ENCODE measurements at regions not wholly inside any gene's neighbourhood (a gene's known extent, or its start where the extent isn't known, plus 50 kb on each side); places are given as distances from the start of the nearest gene placed in this dataset.
"Not testable (repeated sequence)": the region's sequence is repeated elsewhere in the genome, so short reads cannot be mapped to it uniquely, and the experiment has no call there.

GRCh38 chr21:35594905-35595304 lies 465.4 kb downstream of the SETD4 start:
- H3K4me3 ChIP-seq (ENCODE audit: low read length): no peak overlapping the region
- no peak overlapping the region for H3K27ac Mint-ChIP-seq
- no peaks in the 10 kb centered on the region for H3K9me3 ChIP-seq (ENCODE audit: low read length)
- no peak overlapping the region for H3K27ac ChIP-seq (ENCODE audit: low read depth, low read length)
- no peaks in the 10 kb centered on the region for H3K36me3 Mint-ChIP-seq
- H3K4me1 ChIP-seq (ENCODE audit: insufficient read depth, low read length): no peaks in the 10 kb centered on the region
- CTCF ChIA-PET: no interaction called here
- no peak for DNase-seq
- H3K27me3 Mint-ChIP-seq: peaks cover 16 to 38% of the 10 kb centered on the region in 2 donors
- no peaks in the 10 kb centered on the region for H3K4me1 Mint-ChIP-seq
- no peak overlapping the region for H3K4me3 Mint-ChIP-seq
- H3K27me3 ChIP-seq (ENCODE audit: insufficient read depth, low read length, poor library complexity, severe bottlenecking): no peaks in the 10 kb centered on the region
- H3K9me3 Mint-ChIP-seq: peaks cover 0 to 5% (median 0%) of the 10 kb centered on the region in 5 donors
- H3K36me3 ChIP-seq (ENCODE audit: insufficient read depth, low read length): no peaks in the 10 kb centered on the region
- POLR2A ChIA-PET: no interaction called here

DNA sequence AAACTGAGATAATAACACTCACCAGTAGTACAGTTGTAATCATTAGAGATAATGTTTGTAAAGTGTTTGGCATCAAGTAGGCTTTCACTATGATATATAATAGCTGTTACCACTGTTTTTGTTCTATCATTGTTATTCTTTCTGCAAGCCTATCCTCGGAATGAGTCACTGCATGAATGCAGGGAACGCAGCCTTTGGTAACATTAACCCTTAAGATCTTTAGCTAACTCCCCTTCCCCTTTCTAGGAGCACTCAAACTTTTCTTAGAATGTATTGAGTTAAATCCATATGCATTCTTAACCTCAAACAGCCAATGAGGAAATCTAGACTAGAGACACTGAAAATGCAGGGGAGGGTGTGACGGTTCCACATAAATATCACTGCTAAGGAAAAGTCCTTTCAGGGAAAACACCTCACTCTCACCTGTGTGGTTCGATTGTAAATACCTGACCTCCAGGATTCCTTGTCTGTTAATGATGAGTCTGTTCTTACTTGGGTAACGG lies 467.3 kb downstream of the SETD4 start:
- ChIA-PET POLR2A (no interaction called here), CTCF (no interaction called here)
- Mint-ChIP-seq H3K27me3 (peaks cover 14 to 41% of the 10 kb centered on the region in 2 donors), H3K36me3 (no peaks in the 10 kb centered on the region), H3K4me1 (no peaks in the 10 kb centered on the region), H3K4me3 (no peak overlapping the region), H3K27ac (no peak overlapping the region), H3K9me3 (peaks cover 0 to 7% (median 0%) of the 10 kb centered on the region in 5 donors)
- H3K9me3 ChIP-seq (ENCODE audit: low read length): no peaks in the 10 kb centered on the region
- no peaks in the 10 kb centered on the region for H3K36me3 ChIP-seq (ENCODE audit: insufficient read depth, low read length)
- no peak overlapping the region for H3K4me3 ChIP-seq (ENCODE audit: low read length)
- H3K4me1 ChIP-seq (ENCODE audit: insufficient read depth, low read length): no peaks in the 10 kb centered on the region
- DNase-seq: no peak
- H3K27me3 ChIP-seq (ENCODE audit: insufficient read depth, low read length, poor library complexity, severe bottlenecking): no peaks in the 10 kb centered on the region
- no peak overlapping the region for H3K27ac ChIP-seq (ENCODE audit: low read depth, low read length)

- H3K27ac ChIP-seq (ENCODE audit: low read depth, low read length); H3K4me1 ChIP-seq (ENCODE audit: insufficient read depth, low read length); DNase-seq; H3K36me3 Mint-ChIP-seq; H3K4me3 ChIP-seq (ENCODE audit: low read length); H3K36me3 ChIP-seq (ENCODE audit: insufficient read depth, low read length); H3K27ac Mint-ChIP-seq; POLR2A ChIA-PET; H3K9me3 Mint-ChIP-seq; CTCF ChIA-PET; H3K4me3 Mint-ChIP-seq; H3K27me3 ChIP-seq (ENCODE audit: insufficient read depth, low read length, poor library complexity, severe bottlenecking); H3K9me3 ChIP-seq (ENCODE audit: low read length); H3K4me1 Mint-ChIP-seq: not testable (repeated sequence)
- peaks cover 22 to 52% of the 10 kb centered on the region in 2 donors for H3K27me3 Mint-ChIP-seq
Measured at GRCh38 chr21:35590284-35590683, 470.0 kb downstream of the SETD4 start.

DNA sequence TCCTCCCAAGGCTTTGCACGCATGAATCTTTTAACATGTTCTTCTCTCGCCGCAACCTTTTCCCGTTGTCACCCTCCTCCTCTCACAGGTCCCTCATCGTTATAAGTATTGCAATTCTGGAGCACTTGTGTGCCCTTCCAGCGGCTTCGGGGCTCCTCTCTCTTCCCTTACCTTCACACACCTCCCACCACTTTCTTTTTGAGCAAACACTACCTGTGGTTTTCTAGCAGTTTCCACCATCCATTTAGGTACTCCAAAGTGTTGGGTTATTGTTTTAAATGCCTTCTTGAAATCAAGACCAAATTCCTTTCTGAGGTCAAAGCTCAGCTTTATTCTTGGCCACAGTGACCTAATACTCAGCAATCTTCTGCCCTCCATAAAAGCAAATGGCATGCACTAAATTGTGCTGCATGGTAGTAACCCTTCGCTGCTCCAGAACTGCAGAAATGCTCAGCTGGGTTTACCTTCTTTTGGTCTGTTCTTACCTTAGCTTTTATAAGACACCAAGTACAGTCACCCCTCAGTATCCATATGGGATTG lies 472.4 kb downstream of the SETD4 start:
- H3K4me1 Mint-ChIP-seq: no peaks in the 10 kb centered on the region
- no peaks in the 10 kb centered on the region for H3K36me3 Mint-ChIP-seq
- Histone ChIP-seq H3K4me1 (ENCODE audit: insufficient read depth, low read length) (no peaks in the 10 kb centered on the region), H3K27ac (ENCODE audit: low read depth, low read length) (no peak overlapping the region), H3K27me3 (ENCODE audit: insufficient read depth, low read length, poor library complexity, severe bottlenecking) (no peaks in the 10 kb centered on the region), H3K4me3 (ENCODE audit: low read length) (no peak overlapping the region), H3K36me3 (ENCODE audit: insufficient read depth, low read length) (no peaks in the 10 kb centered on the region), H3K9me3 (ENCODE audit: low read length) (no peaks in the 10 kb centered on the region)
- H3K27ac Mint-ChIP-seq: no peak overlapping the region
- no peak overlapping the region for H3K4me3 Mint-ChIP-seq
- peaks cover 21 to 56% of the 10 kb centered on the region in 2 donors for H3K27me3 Mint-ChIP-seq
- ChIA-PET CTCF (no interaction called here), POLR2A (no interaction called here)
- DNase-seq: no peak
- H3K9me3 Mint-ChIP-seq: peaks cover 0 to 7% (median 0%) of the 10 kb centered on the region in 5 donors

- no peaks in the 10 kb centered on the region for H3K9me3 ChIP-seq (ENCODE audit: low read length)
- H3K4me1 ChIP-seq (ENCODE audit: insufficient read depth, low read length): no peaks in the 10 kb centered on the region
- H3K36me3 Mint-ChIP-seq: no peaks in the 10 kb centered on the region
- H3K27ac Mint-ChIP-seq: no peak overlapping the region
- H3K27me3 ChIP-seq (ENCODE audit: insufficient read depth, low read length, poor library complexity, severe bottlenecking): no peaks in the 10 kb centered on the region
- no peaks in the 10 kb centered on the region for H3K36me3 ChIP-seq (ENCODE audit: insufficient read depth, low read length)
- peaks cover 21 to 53% of the 10 kb centered on the region in 2 donors for H3K27me3 Mint-ChIP-seq
- ChIA-PET POLR2A (no interaction called here), CTCF (no interaction called here)
- H3K27ac ChIP-seq (ENCODE audit: low read depth, low read length): no peak overlapping the region
- DNase-seq: no peak
- peaks cover 0 to 7% (median 0%) of the 10 kb centered on the region in 5 donors for H3K9me3 Mint-ChIP-seq
- H3K4me3 Mint-ChIP-seq: no peak overlapping the region
- H3K4me3 ChIP-seq (ENCODE audit: low read length): no peak overlapping the region
- no peaks in the 10 kb centered on the region for H3K4me1 Mint-ChIP-seq
Measured at GRCh38 chr21:35586305-35586704, 474.0 kb downstream of the SETD4 start.

DNA sequence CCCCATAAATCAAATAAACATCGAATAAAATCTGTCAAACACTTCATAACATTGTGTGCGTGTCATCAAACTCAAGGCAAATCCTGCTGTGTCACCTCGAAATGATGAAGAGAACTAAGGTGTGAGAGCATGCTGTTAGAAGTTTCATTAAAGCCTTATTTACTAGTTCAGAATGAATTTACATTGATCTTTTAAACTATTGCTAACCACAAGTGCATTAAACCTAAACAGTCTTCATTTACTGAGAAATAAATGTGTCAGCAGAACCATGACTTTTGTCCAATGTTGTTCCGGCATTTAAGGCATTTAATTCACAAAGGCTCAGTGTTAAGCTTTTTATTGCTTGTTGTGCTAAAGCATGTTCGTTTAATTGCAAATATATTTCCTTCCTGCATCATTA lies 474.4 kb downstream of the SETD4 start:
- no peak overlapping the region for H3K27ac Mint-ChIP-seq
- ChIA-PET CTCF (no interaction called here), POLR2A (no interaction called here)
- no peaks in the 10 kb centered on the region for H3K4me1 ChIP-seq (ENCODE audit: insufficient read depth, low read length)
- no peak for DNase-seq
- peaks cover 0 to 7% (median 0%) of the 10 kb centered on the region in 5 donors for H3K9me3 Mint-ChIP-seq
- peaks cover 21 to 54% of the 10 kb centered on the region in 2 donors for H3K27me3 Mint-ChIP-seq
- no peak overlapping the region for H3K4me3 Mint-ChIP-seq
- no peaks in the 10 kb centered on the region for H3K4me1 Mint-ChIP-seq
- H3K27me3 ChIP-seq (ENCODE audit: insufficient read depth, low read length, poor library complexity, severe bottlenecking): no peaks in the 10 kb centered on the region
- H3K36me3 ChIP-seq (ENCODE audit: insufficient read depth, low read length): no peaks in the 10 kb centered on the region
- H3K9me3 ChIP-seq (ENCODE audit: low read length): no peaks in the 10 kb centered on the region
- no peak overlapping the region for H3K4me3 ChIP-seq (ENCODE audit: low read length)
- H3K27ac ChIP-seq (ENCODE audit: low read depth, low read length): no peak overlapping the region
- no peaks in the 10 kb centered on the region for H3K36me3 Mint-ChIP-seq

DNA sequence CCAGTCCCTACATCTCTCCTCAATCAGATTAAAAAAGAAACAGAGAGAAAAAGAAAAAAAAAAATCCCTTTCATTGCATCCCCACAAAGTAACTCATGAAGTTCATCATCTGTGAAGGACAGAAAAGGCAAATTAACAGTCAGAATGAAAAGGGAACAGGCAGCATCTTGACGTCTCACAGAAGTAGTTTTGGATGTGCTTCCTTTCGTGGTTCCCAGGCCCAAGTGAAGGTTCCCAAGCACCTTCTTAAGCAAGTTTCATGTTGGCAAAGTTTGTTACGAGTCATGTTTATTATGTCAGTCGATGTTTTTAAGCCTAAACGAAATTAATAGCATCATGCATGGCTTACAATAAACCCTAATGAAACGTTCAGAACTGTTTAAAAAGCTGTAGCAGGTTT lies 475.2 kb downstream of the SETD4 start:
- Mint-ChIP-seq H3K9me3 (peaks cover 0 to 4% (median 0%) of the 10 kb centered on the region in 5 donors), H3K27me3 (peaks cover 21 to 57% of the 10 kb centered on the region in 2 donors), H3K4me3 (no peak overlapping the region), H3K27ac (no peak overlapping the region), H3K4me1 (no peaks in the 10 kb centered on the region), H3K36me3 (no peaks in the 10 kb centered on the region)
- Histone ChIP-seq H3K4me1 (ENCODE audit: insufficient read depth, low read length) (no peaks in the 10 kb centered on the region), H3K27me3 (ENCODE audit: insufficient read depth, low read length, poor library complexity, severe bottlenecking) (no peaks in the 10 kb centered on the region), H3K36me3 (ENCODE audit: insufficient read depth, low read length) (no peaks in the 10 kb centered on the region), H3K27ac (ENCODE audit: low read depth, low read length) (no peak overlapping the region), H3K4me3 (ENCODE audit: low read length) (no peak overlapping the region), H3K9me3 (ENCODE audit: low read length) (no peaks in the 10 kb centered on the region)
- ChIA-PET CTCF (no interaction called here), POLR2A (no interaction called here)
- DNase-seq: no peak

DNA sequence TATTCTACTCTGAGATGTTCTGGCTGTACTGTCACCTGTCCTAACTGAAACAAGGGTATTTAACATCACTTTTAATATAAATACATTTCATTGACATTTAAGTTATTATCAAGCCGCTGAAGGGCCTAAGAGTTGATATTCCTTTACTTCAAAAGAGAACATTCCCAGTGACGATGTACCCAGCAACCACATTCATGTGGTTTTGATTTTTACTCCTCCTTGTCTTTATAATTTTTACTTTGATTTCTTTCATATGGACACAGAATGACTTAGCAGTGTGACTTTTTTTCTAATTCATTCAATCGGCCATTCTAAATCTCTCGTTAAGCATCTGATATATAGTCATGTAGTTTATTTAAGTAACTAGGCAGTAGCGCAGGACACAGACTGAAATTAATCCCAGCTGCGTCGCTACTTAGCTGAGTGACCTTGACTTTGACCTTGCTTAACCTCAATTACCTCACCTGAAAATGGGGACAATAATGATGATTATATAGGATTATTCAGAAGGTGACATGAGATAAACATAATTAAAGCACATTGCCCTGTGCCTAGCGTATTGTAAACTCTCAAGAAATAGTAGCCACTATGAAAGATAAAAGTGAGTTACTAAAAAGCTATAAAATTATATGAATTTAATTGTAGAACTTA lies 476.6 kb downstream of the SETD4 start:
- Histone ChIP-seq H3K27me3 (ENCODE audit: insufficient read depth, low read length, poor library complexity, severe bottlenecking) (no peaks in the 10 kb centered on the region), H3K9me3 (ENCODE audit: low read length) (no peaks in the 10 kb centered on the region), H3K4me3 (ENCODE audit: low read length) (no peak overlapping the region), H3K36me3 (ENCODE audit: insufficient read depth, low read length) (no peaks in the 10 kb centered on the region), H3K4me1 (ENCODE audit: insufficient read depth, low read length) (no peaks in the 10 kb centered on the region), H3K27ac (ENCODE audit: low read depth, low read length) (no peak overlapping the region)
- peaks cover 20 to 61% of the 10 kb centered on the region in 2 donors for H3K27me3 Mint-ChIP-seq
- CTCF ChIA-PET: no interaction called here
- no peak overlapping the region for H3K27ac Mint-ChIP-seq
- no peaks in the 10 kb centered on the region for H3K4me1 Mint-ChIP-seq
- DNase-seq: no peak
- POLR2A ChIA-PET: no interaction called here
- no peak overlapping the region for H3K4me3 Mint-ChIP-seq
- H3K36me3 Mint-ChIP-seq: no peaks in the 10 kb centered on the region
- no peaks in the 10 kb centered on the region for H3K9me3 Mint-ChIP-seq

Data from CD8-positive, alpha-beta memory T cell (primary cell).